ENCODE measurements at regions not wholly inside any gene's neighbourhood (a gene's known extent, or its start where the extent isn't known, plus 50 kb on each side); places are given as distances from the start of the nearest gene placed in this dataset.

- Histone ChIP-seq H3K9ac (ENCODE audit: low read depth in 1 of 2, low read length in 2 of 2) (no peak overlapping the region), H3K4me1 (ENCODE audit: control insufficient read depth in 4 of 4, insufficient read depth in 4 of 4, low read length in 3 of 4) (no peaks in the 10 kb centered on the region), H3K9me3 (ENCODE audit: control insufficient read depth in 4 of 4, low read length in 3 of 4) (no peaks in the 10 kb centered on the region), H3K27me3 (ENCODE audit: control insufficient read depth in 4 of 4, insufficient read depth in 4 of 4, low read length in 3 of 4) (no peaks in the 10 kb centered on the region), H3K27ac (ENCODE audit: low read depth in 1 of 2, low read length in 2 of 2) (no peak overlapping the region), H3K4me3 (ENCODE audit: low read depth in 1 of 3, low read length in 3 of 3) (no peak overlapping the region), H3K36me3 (ENCODE audit: control insufficient read depth in 4 of 4, insufficient read depth in 3 of 4, low read depth in 1 of 4, low read length in 3 of 4) (no peaks in the 10 kb centered on the region)
- DNase-seq (ENCODE audit: low spot score): no peak
- WGBS: 69% methylated on average over 1 of the region's 1 CpG
- TF ChIP-seq RXRA (IDR thresholded peaks at IDR 0.05) (no peak), GABPA (IDR thresholded peaks at IDR 0.05 in 1 of 2, conservative IDR thresholded peaks at IDR 0.05 in 1 of 2) (no peak), FOXA1 (IDR thresholded peaks at IDR 0.05) (no peak), ZBTB33 (IDR thresholded peaks at IDR 0.05) (no peak), TAF1 (conservative IDR thresholded peaks at IDR 0.05) (no peak), ATF3 (IDR thresholded peaks at IDR 0.05) (no peak), RAD21 (IDR thresholded peaks at IDR 0.05) (no peak), SP1 (IDR thresholded peaks at IDR 0.05) (no peak), REST (IDR thresholded peaks at IDR 0.05) (no peak), EGR1 (IDR thresholded peaks at IDR 0.05; ENCODE audit: low read depth in 2 of 2) (no peak), NR2F2 (IDR thresholded peaks at IDR 0.05) (no peak), JUND (IDR thresholded peaks at IDR 0.05) (no peak), MAX (IDR thresholded peaks at IDR 0.05) (no peak), CTCF (IDR thresholded peaks at IDR 0.05; ENCODE audit: low read depth, low read length, missing input control) (no peak), HNF4G (IDR thresholded peaks at IDR 0.05) (no peak), YY1 (IDR thresholded peaks at IDR 0.05) (no peak), FOXA2 (IDR thresholded peaks at IDR 0.05) (no peak), HNF4A (conservative IDR thresholded peaks at IDR 0.05) (no peak)
Measured at GRCh38 chr12:42958291-42958674, 368.7 kb upstream of the PRICKLE1 start.

Data from liver (tissue), 8 donors.